IMR-90 (cell line): ENCODE measurements at regions not wholly inside any gene's neighbourhood (a gene's known extent, or its start where the extent isn't known, plus 50 kb on each side); places are given as distances from the start of the nearest gene placed in this dataset.

Experiments
- ATAC-seq: fragments of 200-7000 bp; cut with Tn5 transposase; 2 replicates; pipeline ENCODE4 v1.9.1; 2020; ENCODE audit warnings: low read depth, mild to moderate bottlenecking, moderate library complexity
- BruUV-seq: library from RNA; stranded (reverse); fragments of 400-500 nt; replicated peaks from 2 replicates; lab custom pipeline; 2021; lab: Mats Ljungman, UMichigan
- CTCF ChIA-PET: fragments of 300-600 bp; formaldehyde crosslinking; extraction: SDS; loops from one replicate; lab custom pipeline; 2021; ENCODE audit warnings: antibody characterized with exemption; lab: Yijun Ruan, JAX
- POLR2A ChIA-PET: fragments of 300-600 bp; sonication (Branson Sonifier 250); formaldehyde crosslinking; loops from one replicate; lab custom pipeline; 2022; ENCODE audit warnings: antibody characterized with exemption; ENCODE audit not compliant: unreplicated experiment; lab: Charles Lee
- DNase-seq: peaks from one replicate; pipeline ENCODE4 v3.0.0; 2013
- H2AFZ ChIP-seq: replicated peaks from 2 replicates; pipeline ENCODE3; 2013; ENCODE audit warnings: low read length, mild to moderate bottlenecking; ENCODE audit not compliant: poor library complexity
- H2AK5ac ChIP-seq: 2 replicates; pipeline ENCODE4 v1.6.1; 2013; ENCODE audit warnings: low read depth, low read length, inconsistent platforms
- H2AK9ac ChIP-seq: replicated peaks from 2 replicates; pipeline ENCODE3; 2013; ENCODE audit warnings: mild to moderate bottlenecking, low read depth, low read length, moderate library complexity; ENCODE audit not compliant: poor library complexity
- H2BK120ac ChIP-seq: 2 replicates; pipeline ENCODE4 v1.6.1; 2013; ENCODE audit warnings: low read depth, low read length, inconsistent platforms
- H2BK15ac ChIP-seq: 3 replicates; pipeline ENCODE4 v1.6.1; 2013; ENCODE audit warnings: low read depth, low read length, inconsistent platforms
- H2BK20ac ChIP-seq: 2 replicates; pipeline ENCODE4 v1.6.1; 2013; ENCODE audit warnings: low read depth, mild to moderate bottlenecking, inconsistent platforms, low read length, moderate library complexity
- H2BK5ac ChIP-seq: 2 replicates; pipeline ENCODE4 v1.6.1; 2013; ENCODE audit warnings: mild to moderate bottlenecking, low read depth, low read length, inconsistent platforms; ENCODE audit not compliant: poor library complexity, severe bottlenecking
- H3K14ac ChIP-seq: replicated peaks from 2 replicates; pipeline ENCODE4 v1.6.1; 2013; ENCODE audit warnings: low read depth, low read length, inconsistent platforms
- H3K18ac ChIP-seq: 2 replicates; pipeline ENCODE4 v1.6.1; 2013; ENCODE audit warnings: low read depth, low read length, control low read depth
- H3K23ac ChIP-seq: 2 replicates; pipeline ENCODE4 v1.6.1; 2013; ENCODE audit warnings: low read depth, low read length, inconsistent platforms
- H3K27ac ChIP-seq: 2 replicates; pipeline ENCODE4 v1.5.1; 2013; ENCODE audit warnings: mild to moderate bottlenecking, control low read depth, low read length; ENCODE audit not compliant: insufficient read depth
- H3K27me3 ChIP-seq: 2 replicates; pipeline ENCODE4 v1.6.1; 2013; ENCODE audit warnings: low read length; ENCODE audit not compliant: control insufficient read depth, insufficient read depth
- H3K36me3 ChIP-seq: 2 replicates; pipeline ENCODE4 v1.6.1; 2013; ENCODE audit warnings: low read length, mixed read lengths; ENCODE audit not compliant: control insufficient read depth, insufficient read depth
- H3K4ac ChIP-seq: 2 replicates; pipeline ENCODE4 v1.6.1; 2013; ENCODE audit warnings: low read depth, low read length, inconsistent platforms
- H3K4me1 ChIP-seq: 2 replicates; pipeline ENCODE4 v1.6.1; 2013; ENCODE audit warnings: low read length, mixed read lengths; ENCODE audit not compliant: control insufficient read depth, insufficient read depth
- H3K4me2 ChIP-seq: 2 replicates; pipeline ENCODE4 v1.6.1; 2013; ENCODE audit warnings: low read depth, mild to moderate bottlenecking, control low read depth, low read length, moderate library complexity
- H3K4me3 ChIP-seq: 2 replicates; pipeline ENCODE4 v1.5.1; 2013; ENCODE audit warnings: low read depth, mild to moderate bottlenecking, control low read depth, low read length, moderate library complexity; ENCODE audit not compliant: insufficient read depth
- H3K56ac ChIP-seq: 2 replicates; pipeline ENCODE4 v1.6.1; 2013; ENCODE audit warnings: low read length, inconsistent platforms; ENCODE audit not compliant: insufficient read depth; ENCODE audit errors: extremely low read depth
- H3K79me1 ChIP-seq, 2 experiments: 2 replicates each; pipeline ENCODE4 v1.6.1; 2013; ENCODE audit warnings: low read length in 2 of 2, inconsistent platforms in 1 of 2, low read depth in 1 of 2
- H3K9ac ChIP-seq: 2 replicates; pipeline ENCODE4 v1.6.1; 2013; ENCODE audit warnings: low read depth, low read length, control low read depth
- H3K9me1 ChIP-seq: 2 replicates; pipeline ENCODE4 v1.6.1; 2013; ENCODE audit warnings: low read length, inconsistent platforms; ENCODE audit not compliant: insufficient read depth
- H3K9me3 ChIP-seq: 2 replicates; pipeline ENCODE4 v1.6.1; 2013; ENCODE audit warnings: low read length; ENCODE audit not compliant: control insufficient read depth, insufficient read depth
- H4K20me1 ChIP-seq: 2 replicates; pipeline ENCODE4 v1.6.1; 2013; ENCODE audit warnings: low read length, inconsistent platforms; ENCODE audit not compliant: insufficient read depth
- H4K5ac ChIP-seq: 2 replicates; pipeline ENCODE4 v1.6.1; 2013; ENCODE audit warnings: mild to moderate bottlenecking, low read depth, low read length, control low read depth
- H4K8ac ChIP-seq, 2 experiments: 2 replicates each; pipeline ENCODE4 v1.6.1; 2013; ENCODE audit warnings: low read depth in 2 of 2, low read length in 2 of 2, control low read depth in 1 of 2, inconsistent platforms in 1 of 2
- H4K91ac ChIP-seq: 2 replicates; pipeline ENCODE4 v1.6.1; 2013; ENCODE audit warnings: low read depth, low read length, inconsistent platforms; ENCODE audit not compliant: insufficient read depth
- CEBPB ChIP-seq: IDR thresholded peaks from 2 replicates; pipeline ENCODE4 v1.6.1; 2012; ENCODE audit warnings: low read depth, low read length, improper control_type of control experiment
- CHD1 ChIP-seq: IDR thresholded peaks from 2 replicates; pipeline ENCODE4 v1.6.1; 2012; ENCODE audit warnings: low read depth, low read length, improper control_type of control experiment
- FOS ChIP-seq: fragments of 150-350 bp; IDR thresholded peaks from 2 replicates; pipeline ENCODE4 v1.6.1; 2016; ENCODE audit warnings: low read depth, low read length
- MAFK ChIP-seq: IDR thresholded peaks from 2 replicates; pipeline ENCODE4 v1.6.1; 2012; ENCODE audit warnings: low read depth, low read length, improper control_type of control experiment
- MAZ ChIP-seq: IDR thresholded peaks from 2 replicates; pipeline ENCODE4 v1.6.1; 2012; ENCODE audit warnings: low read depth, mild to moderate bottlenecking, low read length, improper control_type of control experiment, moderate library complexity, borderline replicate concordance
- RAD21 ChIP-seq: IDR thresholded peaks from 2 replicates; pipeline ENCODE4 v1.6.1; 2012; ENCODE audit warnings: low read length, improper control_type of control experiment
- RCOR1 ChIP-seq: IDR thresholded peaks from 2 replicates; pipeline ENCODE4 v1.6.1; 2012; ENCODE audit warnings: mild to moderate bottlenecking, low read length, improper control_type of control experiment; ENCODE audit not compliant: insufficient replicate concordance
- RFX5 ChIP-seq: IDR thresholded peaks from 2 replicates; pipeline ENCODE4 v1.8.0; 2012; ENCODE audit warnings: low read depth, mild to moderate bottlenecking, low read length, moderate library complexity
- SMC3 ChIP-seq: fragments of 150-350 bp; IDR thresholded peaks from 2 replicates; pipeline ENCODE4 v1.6.1; 2016; ENCODE audit warnings: low read depth, mild to moderate bottlenecking, antibody characterized with exemption, low read length, moderate library complexity
- WGBS, 2 experiments: methylation state at CpG; one replicate each; pipeline versions ENCODE4 v1.1.5 to v1.1.7; 2013; ENCODE audit warnings: missing lambda C conversion rate in 2 of 2; ENCODE audit not compliant: insufficient read length in 1 of 2; ENCODE audit errors: extremely low coverage in 2 of 2; 5-methylcytosine and 5-hydroxymethylcytosine counted together
- dilution Hi-C: fragments of 300-500 bp; cut with HindIII; formaldehyde crosslinking; loops from one replicate; pipeline ENCODE4 v1.14.3; 2018; ENCODE audit warnings: low sequenced_read_pairs; ENCODE audit not compliant: unreplicated experiment
- in situ Hi-C: fragments of 300-500 bp; cut with MboI; formaldehyde crosslinking; loops from 3 replicates; pipeline ENCODE4 v1.14.3; 2019; ENCODE audit warnings: low sequenced_read_pairs, inconsistent platforms, mixed read lengths
- intact Hi-C: fragments of 100-400 bp; cut with micrococcal nuclease; formaldehyde crosslinking; loops from 2 replicates; pipeline ENCODE4 v1.10.0; 2022
- TF ChIP-seq, protein P1 (sequence below): fragments of 150-350 bp; IDR thresholded peaks from 2 replicates; pipeline ENCODE4 v1.6.1; 2017; ENCODE audit warnings: mild to moderate bottlenecking, antibody characterized with exemption, low read length, low read depth
- TF ChIP-seq, protein P2 (sequence below): conservative IDR thresholded peaks from 2 replicates; pipeline ENCODE4 v1.5.1; 2012; ENCODE audit warnings: mild to moderate bottlenecking, low read depth, low read length, improper control_type of control experiment

DNA sequence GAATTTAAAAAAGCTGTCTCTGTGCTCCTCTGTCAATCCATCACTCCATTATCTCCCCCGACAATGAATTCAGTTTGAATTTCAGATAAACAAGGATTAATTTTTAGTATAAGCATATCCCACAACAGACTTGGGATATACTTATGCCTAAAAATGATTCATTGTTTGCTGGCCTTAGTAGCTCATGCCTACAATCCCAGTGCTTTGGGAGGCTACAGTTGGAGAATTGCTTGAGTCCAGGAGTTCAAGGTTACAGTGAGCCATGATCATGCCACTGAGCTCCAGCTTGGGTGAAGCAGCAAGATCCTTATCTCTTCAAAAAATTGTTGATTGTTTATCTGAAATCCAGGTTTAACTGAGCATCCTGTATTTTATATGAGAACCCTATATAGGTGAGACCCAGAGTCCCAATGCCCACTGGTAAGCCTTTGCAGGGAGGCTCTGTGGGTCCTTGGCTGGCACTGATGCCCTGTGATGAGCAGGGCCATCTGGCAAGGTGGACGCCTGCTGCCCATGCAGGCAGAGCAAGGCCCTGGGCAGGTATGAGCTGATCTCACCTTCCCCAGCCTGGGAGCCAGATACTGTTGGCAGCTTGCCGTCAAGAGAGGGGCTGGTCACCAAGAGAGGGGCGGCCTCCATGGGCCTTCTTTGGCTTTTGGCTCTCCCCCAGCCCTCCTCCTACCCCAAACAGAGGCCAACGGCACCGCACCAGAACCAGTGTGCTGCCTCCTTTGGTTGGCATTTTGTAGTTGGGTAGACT, 158.7 kb downstream of the SEC14L1 start:
- Histone ChIP-seq H3K9me1 (peaks cover 6% of the 10 kb centered on the region), H3K4me1 (peaks cover 5% of the 10 kb centered on the region), H2BK15ac (no peak overlapping the region), H4K8ac (no peak overlapping the region), H3K4me2 (no peak overlapping the region), H4K5ac (no peak overlapping the region), H4K91ac (no peak overlapping the region), H2AK9ac (peak overlapping the region; percentile 63), H3K36me3 (peaks cover 5% of the 10 kb centered on the region; the same call in 1 of the 2 replicates), H2BK20ac (no peak overlapping the region), H3K4ac (no peak overlapping the region), H2BK5ac (no peak overlapping the region), H3K9me3 (peaks cover 9% of the 10 kb centered on the region), H2BK120ac (no peak overlapping the region), H3K23ac (no peak overlapping the region), H3K14ac (no peak overlapping the region), H3K79me1 (peaks cover 9 to 56% of the 10 kb centered on the region in 2 experiments), H3K9ac (no peak overlapping the region), H4K20me1 (no peaks in the 10 kb centered on the region), H3K4me3 (no peak overlapping the region), H3K56ac (no peak overlapping the region), H2AFZ (no peak overlapping the region), H2AK5ac (no peak overlapping the region), H3K27ac (no peak overlapping the region), H3K27me3 (no peaks in the 10 kb centered on the region), H3K18ac (no peak overlapping the region)
- intact Hi-C loops (no loop called here), in situ Hi-C loops (no loop called here), dilution Hi-C loops (no loop called here)
- ATAC-seq (no peak), DNase-seq (no peak)
- CTCF ChIA-PET = no interaction called here
- POLR2A ChIA-PET = no interaction called here
- TF ChIP-seq SMC3 (no peak), CHD1 (no peak), RCOR1 (no peak), MAZ (no peak), FOS (no peak), MAFK (no peak), RAD21 (no peak), CEBPB (no peak), RFX5 (no peak)
- TF ChIP-seq, protein P1, sequence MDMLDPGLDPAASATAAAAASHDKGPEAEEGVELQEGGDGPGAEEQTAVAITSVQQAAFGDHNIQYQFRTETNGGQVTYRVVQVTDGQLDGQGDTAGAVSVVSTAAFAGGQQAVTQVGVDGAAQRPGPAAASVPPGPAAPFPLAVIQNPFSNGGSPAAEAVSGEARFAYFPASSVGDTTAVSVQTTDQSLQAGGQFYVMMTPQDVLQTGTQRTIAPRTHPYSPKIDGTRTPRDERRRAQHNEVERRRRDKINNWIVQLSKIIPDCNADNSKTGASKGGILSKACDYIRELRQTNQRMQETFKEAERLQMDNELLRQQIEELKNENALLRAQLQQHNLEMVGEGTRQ = no peak
- TF ChIP-seq, protein P2, sequence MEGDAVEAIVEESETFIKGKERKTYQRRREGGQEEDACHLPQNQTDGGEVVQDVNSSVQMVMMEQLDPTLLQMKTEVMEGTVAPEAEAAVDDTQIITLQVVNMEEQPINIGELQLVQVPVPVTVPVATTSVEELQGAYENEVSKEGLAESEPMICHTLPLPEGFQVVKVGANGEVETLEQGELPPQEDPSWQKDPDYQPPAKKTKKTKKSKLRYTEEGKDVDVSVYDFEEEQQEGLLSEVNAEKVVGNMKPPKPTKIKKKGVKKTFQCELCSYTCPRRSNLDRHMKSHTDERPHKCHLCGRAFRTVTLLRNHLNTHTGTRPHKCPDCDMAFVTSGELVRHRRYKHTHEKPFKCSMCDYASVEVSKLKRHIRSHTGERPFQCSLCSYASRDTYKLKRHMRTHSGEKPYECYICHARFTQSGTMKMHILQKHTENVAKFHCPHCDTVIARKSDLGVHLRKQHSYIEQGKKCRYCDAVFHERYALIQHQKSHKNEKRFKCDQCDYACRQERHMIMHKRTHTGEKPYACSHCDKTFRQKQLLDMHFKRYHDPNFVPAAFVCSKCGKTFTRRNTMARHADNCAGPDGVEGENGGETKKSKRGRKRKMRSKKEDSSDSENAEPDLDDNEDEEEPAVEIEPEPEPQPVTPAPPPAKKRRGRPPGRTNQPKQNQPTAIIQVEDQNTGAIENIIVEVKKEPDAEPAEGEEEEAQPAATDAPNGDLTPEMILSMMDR = no peak
- BruUV-seq = no TSS peak
- 100% methylated on average over 1 of the region's 6 CpGs; no CpG with 5 or more reads in 1 of the 2 experiments for WGBS, 2 experiments
